ENCODE measurements at regions not wholly inside any gene's neighbourhood (a gene's known extent, or its start where the extent isn't known, plus 50 kb on each side); places are given as distances from the start of the nearest gene placed in this dataset.

- Histone ChIP-seq H2AFZ (no peak overlapping the region), H3K27me3 (no peaks in the 10 kb centered on the region), H3K4me1 (ENCODE audit: insufficient read depth) (no peaks in the 10 kb centered on the region), H3K4me2 (no peak overlapping the region), H3K4me3 (no peak overlapping the region), H4K20me1 (ENCODE audit: insufficient read depth, poor library complexity, severe bottlenecking) (no peaks in the 10 kb centered on the region), H3K9me3 (ENCODE audit: low read depth) (no peaks in the 10 kb centered on the region), H3K9me2 (replicated peaks; ENCODE audit: insufficient read depth) (no peaks in the 10 kb centered on the region), H3K79me2 (no peaks in the 10 kb centered on the region), H3K36me3 (replicated peaks; ENCODE audit: insufficient read depth, low read depth) (no peaks in the 10 kb centered on the region), H3K27ac (no peak overlapping the region)
- no peak for DNase-seq (ENCODE audit: low spot score)
- TF ChIP-seq EZH2phosphoT487 (IDR thresholded peaks at IDR 0.05; ENCODE audit: low read depth, severe bottlenecking, unreplicated experiment) (no peak), EZH2 (IDR thresholded peaks at IDR 0.05; ENCODE audit: borderline replicate concordance) (no peak), CTCF (IDR thresholded peaks at IDR 0.05; ENCODE audit: poor library complexity) (no peak)
- 88% methylated on average over 2 of the region's 2 CpGs for WGBS (ENCODE audit: low lambda C conversion rate, missing lambda C conversion rate)
These were observed 395.7 kb downstream of the SLITRK5 start for GRCh38 chr13:88066847-88067246.

GRCh38 chr13:88068316-88068715 lies 397.1 kb downstream of the SLITRK5 start:
- Histone ChIP-seq H3K9me2 (replicated peaks; ENCODE audit: insufficient read depth) (no peaks in the 10 kb centered on the region), H3K36me3 (replicated peaks; ENCODE audit: insufficient read depth, low read depth) (no peaks in the 10 kb centered on the region), H3K4me3 (no peak overlapping the region), H3K79me2 (no peaks in the 10 kb centered on the region), H3K4me2 (no peak overlapping the region), H3K4me1 (ENCODE audit: insufficient read depth) (no peaks in the 10 kb centered on the region), H3K9me3 (ENCODE audit: low read depth) (no peaks in the 10 kb centered on the region), H3K27me3 (no peaks in the 10 kb centered on the region), H2AFZ (no peak overlapping the region), H4K20me1 (ENCODE audit: insufficient read depth, poor library complexity, severe bottlenecking) (no peaks in the 10 kb centered on the region), H3K27ac (no peak overlapping the region)
- TF ChIP-seq EZH2phosphoT487 (IDR thresholded peaks at IDR 0.05; ENCODE audit: low read depth, severe bottlenecking, unreplicated experiment) (no peak), CTCF (IDR thresholded peaks at IDR 0.05; ENCODE audit: poor library complexity) (no peak), EZH2 (IDR thresholded peaks at IDR 0.05; ENCODE audit: borderline replicate concordance) (no peak)
- 93% methylated on average over 1 of the region's 1 CpG for WGBS (ENCODE audit: low lambda C conversion rate, missing lambda C conversion rate)
- DNase-seq (ENCODE audit: low spot score), result no peak

GRCh38 chr13:88068975-88069374 lies 397.8 kb downstream of the SLITRK5 start:
- TF ChIP-seq EZH2phosphoT487 (IDR thresholded peaks at IDR 0.05; ENCODE audit: low read depth, severe bottlenecking, unreplicated experiment) (no peak), EZH2 (IDR thresholded peaks at IDR 0.05; ENCODE audit: borderline replicate concordance) (no peak)
- Histone ChIP-seq H3K36me3 (replicated peaks; ENCODE audit: insufficient read depth, low read depth) (no peaks in the 10 kb centered on the region), H3K4me2 (no peak overlapping the region), H3K9me3 (ENCODE audit: low read depth) (no peaks in the 10 kb centered on the region), H3K4me3 (no peak overlapping the region), H3K27me3 (no peaks in the 10 kb centered on the region), H3K79me2 (no peaks in the 10 kb centered on the region), H3K9me2 (replicated peaks; ENCODE audit: insufficient read depth) (no peaks in the 10 kb centered on the region), H2AFZ (no peak overlapping the region), H3K27ac (no peak overlapping the region), H4K20me1 (ENCODE audit: insufficient read depth, poor library complexity, severe bottlenecking) (no peaks in the 10 kb centered on the region), H3K4me1 (ENCODE audit: insufficient read depth) (no peaks in the 10 kb centered on the region)
- peak; percentile 7 for DNase-seq (ENCODE audit: low spot score)
- WGBS (ENCODE audit: low lambda C conversion rate, missing lambda C conversion rate), result 93% methylated on average over 11 of the region's 11 CpGs

- no peaks in the 10 kb centered on the region for H3K9me3 ChIP-seq (ENCODE audit: low read depth)
- WGBS (ENCODE audit: low lambda C conversion rate, missing lambda C conversion rate), result 93% methylated on average over 1 of the region's 1 CpG
- no peak for TF ChIP-seq EZH2 (IDR thresholded peaks at IDR 0.05; ENCODE audit: borderline replicate concordance)
- no peak for TF ChIP-seq CTCF (IDR thresholded peaks at IDR 0.05; ENCODE audit: poor library complexity)
- TF ChIP-seq EZH2phosphoT487 (IDR thresholded peaks at IDR 0.05; ENCODE audit: low read depth, severe bottlenecking, unreplicated experiment), result no peak
These were observed 400.2 kb downstream of the SLITRK5 start for GRCh38 chr13:88071371-88071770.

More at GRCh38 chr13:88071371-88071770, 400.2 kb downstream of the SLITRK5 start:
- Histone ChIP-seq H3K4me1 (ENCODE audit: insufficient read depth) (no peaks in the 10 kb centered on the region), H3K27me3 (no peaks in the 10 kb centered on the region), H4K20me1 (ENCODE audit: insufficient read depth, poor library complexity, severe bottlenecking) (no peaks in the 10 kb centered on the region), H3K9me2 (replicated peaks; ENCODE audit: insufficient read depth) (no peaks in the 10 kb centered on the region), H3K4me2 (no peak overlapping the region), H2AFZ (no peak overlapping the region), H3K79me2 (no peaks in the 10 kb centered on the region), H3K27ac (no peak overlapping the region), H3K4me3 (no peak overlapping the region), H3K36me3 (replicated peaks; ENCODE audit: insufficient read depth, low read depth) (no peaks in the 10 kb centered on the region)
- no peak for DNase-seq (ENCODE audit: low spot score)
